HG03469 (cell line): ENCODE measurements at regions not wholly inside any gene's neighbourhood (a gene's known extent, or its start where the extent isn't known, plus 50 kb on each side); places are given as distances from the start of the nearest gene placed in this dataset.
"Not testable (repeated sequence)": the region's sequence is repeated elsewhere in the genome, so short reads cannot be mapped to it uniquely, and the experiment has no call there.

Experiments
- ATAC-seq: cut with Tn5 transposase; IDR thresholded peaks from one replicate; pipeline ENCODE4 v1.9.1; 2021; ENCODE audit warnings: mild to moderate bottlenecking, moderate library complexity, moderate number of reproducible peaks; ENCODE audit not compliant: unreplicated experiment

DNA sequence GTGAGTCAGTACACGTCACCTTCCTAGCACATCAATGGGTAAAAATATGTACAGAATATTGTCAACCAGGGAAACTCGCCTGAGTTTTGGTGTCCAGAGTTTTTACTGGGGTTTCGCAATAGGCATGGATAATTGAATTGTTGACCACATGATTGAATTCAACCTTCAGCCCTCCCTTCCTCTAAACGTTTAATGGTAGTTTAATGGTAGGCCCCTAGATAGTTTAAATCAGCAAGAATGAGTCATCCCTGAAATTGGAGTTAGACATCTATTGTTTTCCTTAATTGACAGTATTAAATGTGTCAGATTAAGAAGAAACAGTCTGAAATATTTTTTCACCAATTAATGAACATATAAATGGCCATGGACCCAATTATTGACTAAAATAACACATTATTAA is 57.8 kb upstream of the CACNA2D1 start:
- ATAC-seq = no peak

DNA sequence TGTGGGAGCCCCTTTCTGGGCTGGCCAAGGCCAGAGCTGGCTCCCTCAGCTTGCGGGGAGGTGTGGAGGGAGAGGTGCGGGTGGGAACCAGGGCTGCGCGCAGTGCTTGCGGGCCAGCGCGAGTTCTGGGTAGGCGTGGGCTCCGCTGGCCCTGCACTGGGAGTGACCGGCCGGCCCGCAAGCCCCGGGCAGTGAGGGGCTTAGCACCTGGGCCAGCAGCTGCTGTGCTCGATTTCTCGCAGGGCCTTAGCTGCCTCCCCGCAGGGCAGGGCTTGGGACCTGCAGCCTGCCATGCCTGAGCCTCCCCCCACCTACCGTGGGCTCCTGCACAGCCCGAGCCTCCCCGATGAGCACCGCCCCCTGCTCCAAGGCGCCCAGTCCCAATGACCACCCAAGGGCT is 56.0 kb upstream of the CACNA2D1 start:
- ATAC-seq = not testable (repeated sequence)

DNA sequence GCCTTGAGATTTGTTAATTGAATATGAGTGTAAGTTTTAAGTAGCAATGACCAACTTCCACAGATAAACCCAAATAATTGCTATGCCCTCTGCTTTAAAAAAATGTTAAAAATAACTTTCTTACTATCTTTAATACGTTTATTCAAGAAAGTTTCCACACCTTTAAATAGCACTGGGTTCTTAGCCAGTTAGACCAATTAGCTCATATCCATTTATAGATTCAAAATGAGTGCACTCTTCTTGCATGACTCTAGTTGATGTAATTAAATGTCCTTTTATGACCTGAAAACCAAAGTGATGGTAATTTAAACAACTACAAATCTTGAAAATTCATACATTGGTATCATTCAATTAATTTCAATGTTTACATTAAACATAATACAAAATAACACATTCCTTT is 50.8 kb upstream of the CACNA2D1 start:
- ATAC-seq = no peak
